Prostate gland (tissue), 2 donors: ENCODE measurements at regions not wholly inside any gene's neighbourhood (a gene's known extent, or its start where the extent isn't known, plus 50 kb on each side); places are given as distances from the start of the nearest gene placed in this dataset.

Experiments used
- DNase-seq: peaks from one replicate; pipeline ENCODE4 v3.0.0-alpha.2; 2019; ENCODE audit warnings: low spot score
- H3K27ac ChIP-seq, 2 donors: fragments of 200-600 bp; sonication (generic); 2 replicates each; pipeline ENCODE4 v1.5.1; 2017 to 2019
- H3K27me3 ChIP-seq: fragments of 200-600 bp; sonication (generic); replicated peaks from 2 replicates; pipeline ENCODE4 v1.5.1; 2019; ENCODE audit not compliant: insufficient read depth
- H3K36me3 ChIP-seq, 2 donors: fragments of 200-600 bp; sonication (generic); 1 replicate in 1 of 2; 2 replicates in 1 of 2; pipeline versions ENCODE4 v1.5.1 to v1.8.1; 2017 to 2019
- H3K4me1 ChIP-seq: fragments of 200-600 bp; sonication (generic); replicated peaks from 2 replicates; pipeline ENCODE4 v1.5.1; 2019
- H3K4me3 ChIP-seq, 2 donors: fragments of 200-600 bp; sonication (generic); 2 replicates each; pipeline ENCODE4 v1.5.1; 2017 to 2019
- H3K9me3 ChIP-seq: fragments of 200-600 bp; sonication (generic); 2 replicates; pipeline ENCODE4 v1.5.1; 2017
- POLR2A ChIP-seq: fragments of 450-650 bp; IDR thresholded peaks from one replicate; pipeline ENCODE4 v1.6.1; 2016; ENCODE audit warnings: antibody characterized with exemption, mild to moderate bottlenecking
- POLR2AphosphoS5 ChIP-seq: sonication (generic); formaldehyde crosslinking; IDR thresholded peaks from one replicate; pipeline ENCODE4 v1.6.1; 2017; ENCODE audit warnings: antibody characterized with exemption
- WGBS: methylation state at CpG from one replicate; pipeline ENCODE4 v1.1.5; 2018; 5-methylcytosine and 5-hydroxymethylcytosine counted together
- intact Hi-C: fragments of 100-400 bp; cut with DNase I; formaldehyde crosslinking; loops from one replicate; pipeline ENCODE4 v1.14.2; 2022
- TF ChIP-seq, protein P1 (sequence below), 4 experiments: fragments of 200-600 bp in 2 of 4; fragments of 450-650 bp in 2 of 4; sonication (generic) in 2 of 4; IDR thresholded peaks; 1 replicate in 3 of 4; 2 replicates in 1 of 4; pipeline ENCODE4 v1.5.1; 2016 to 2019; ENCODE audit warnings: antibody characterized with exemption in 4 of 4, mild to moderate bottlenecking in 2 of 4, moderate library complexity in 2 of 4

DNA sequence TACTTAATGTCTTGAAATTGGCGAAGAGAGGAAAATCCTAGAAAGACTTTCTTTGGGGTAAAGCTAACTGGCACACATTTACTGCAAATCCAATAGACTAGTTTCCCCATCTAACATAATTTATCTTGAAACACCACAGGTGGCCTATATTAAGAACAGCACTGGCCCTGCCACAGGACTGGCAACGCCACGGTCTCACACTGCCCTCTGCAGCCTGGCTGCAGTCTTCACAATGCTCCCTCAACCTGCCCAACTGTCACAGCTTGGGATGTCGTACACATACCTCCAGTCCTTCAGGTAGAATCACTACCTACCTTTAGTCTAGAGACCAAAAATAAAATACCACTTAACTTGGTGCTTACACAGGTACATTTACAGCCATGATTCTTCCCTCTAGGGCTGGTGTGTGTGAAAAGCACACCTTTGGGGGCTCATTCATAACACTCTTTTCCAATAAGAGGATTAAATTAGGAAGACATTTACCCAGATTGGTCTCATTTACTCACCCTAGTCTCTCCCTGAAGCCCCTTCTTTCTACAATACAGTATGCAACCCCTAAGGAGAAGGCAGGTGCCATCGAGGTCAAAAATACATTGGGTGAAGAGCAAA lies 222.2 kb downstream of the C1D start:
- H3K27ac ChIP-seq, result no peak overlapping the region
- H3K9me3 ChIP-seq, result no peaks in the 10 kb centered on the region
- intact Hi-C loops, result loop anchor here (5.0 to 10.0 kb wide), 7 partner anchors 173 to 1413 kb away; no protein-coding TSS in a partner anchor
- no peak overlapping the region for H3K4me3 ChIP-seq
- DNase-seq, result peak; percentile 61
- no peaks in the 10 kb centered on the region for H3K36me3 ChIP-seq
- no peaks in the 10 kb centered on the region for H3K4me1 ChIP-seq
- TF ChIP-seq POLR2A (no peak), POLR2AphosphoS5 (peak; percentile 61)
- TF ChIP-seq, protein P1, sequence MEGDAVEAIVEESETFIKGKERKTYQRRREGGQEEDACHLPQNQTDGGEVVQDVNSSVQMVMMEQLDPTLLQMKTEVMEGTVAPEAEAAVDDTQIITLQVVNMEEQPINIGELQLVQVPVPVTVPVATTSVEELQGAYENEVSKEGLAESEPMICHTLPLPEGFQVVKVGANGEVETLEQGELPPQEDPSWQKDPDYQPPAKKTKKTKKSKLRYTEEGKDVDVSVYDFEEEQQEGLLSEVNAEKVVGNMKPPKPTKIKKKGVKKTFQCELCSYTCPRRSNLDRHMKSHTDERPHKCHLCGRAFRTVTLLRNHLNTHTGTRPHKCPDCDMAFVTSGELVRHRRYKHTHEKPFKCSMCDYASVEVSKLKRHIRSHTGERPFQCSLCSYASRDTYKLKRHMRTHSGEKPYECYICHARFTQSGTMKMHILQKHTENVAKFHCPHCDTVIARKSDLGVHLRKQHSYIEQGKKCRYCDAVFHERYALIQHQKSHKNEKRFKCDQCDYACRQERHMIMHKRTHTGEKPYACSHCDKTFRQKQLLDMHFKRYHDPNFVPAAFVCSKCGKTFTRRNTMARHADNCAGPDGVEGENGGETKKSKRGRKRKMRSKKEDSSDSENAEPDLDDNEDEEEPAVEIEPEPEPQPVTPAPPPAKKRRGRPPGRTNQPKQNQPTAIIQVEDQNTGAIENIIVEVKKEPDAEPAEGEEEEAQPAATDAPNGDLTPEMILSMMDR (IDR thresholded peaks at IDR 0.05), result peak; percentile 63 to 90 (median 78)
- no peaks in the 10 kb centered on the region for H3K27me3 ChIP-seq
- WGBS, result 38% methylated on average over 5 of the region's 5 CpGs

DNA sequence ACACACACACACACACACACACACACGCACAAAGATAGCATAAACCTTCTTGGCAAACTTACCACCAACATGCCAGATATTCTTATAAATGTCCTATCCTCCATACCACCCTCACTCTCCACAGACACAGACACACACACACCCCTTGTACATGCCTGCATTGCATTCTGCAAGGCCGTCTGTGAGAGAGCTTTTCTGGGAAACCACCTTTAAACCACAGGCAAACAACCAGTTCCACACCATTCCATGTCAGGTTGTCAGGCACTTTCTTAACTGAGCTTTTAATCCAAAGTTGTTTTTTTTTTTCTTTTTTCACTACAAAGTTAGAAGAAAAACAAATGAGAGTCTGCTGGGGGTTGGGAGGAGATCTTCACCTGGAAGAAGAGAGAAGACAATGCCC lies 221.1 kb downstream of the C1D start:
- 77% methylated on average over 2 of the region's 2 CpGs for WGBS
- no peak for DNase-seq
- Histone ChIP-seq H3K4me3 (no peak overlapping the region), H3K36me3 (no peaks in the 10 kb centered on the region), H3K9me3 (no peaks in the 10 kb centered on the region), H3K27me3 (no peaks in the 10 kb centered on the region), H3K4me1 (no peaks in the 10 kb centered on the region), H3K27ac (no peak overlapping the region)
- intact Hi-C loops, result loop anchor here (5.0 to 10.0 kb wide), 7 partner anchors 174 to 1414 kb away; no protein-coding TSS in a partner anchor
- TF ChIP-seq POLR2AphosphoS5, result no peak
- TF ChIP-seq POLR2A, result no peak
- TF ChIP-seq, protein P1 (IDR thresholded peaks at IDR 0.05), result no peak

DNA sequence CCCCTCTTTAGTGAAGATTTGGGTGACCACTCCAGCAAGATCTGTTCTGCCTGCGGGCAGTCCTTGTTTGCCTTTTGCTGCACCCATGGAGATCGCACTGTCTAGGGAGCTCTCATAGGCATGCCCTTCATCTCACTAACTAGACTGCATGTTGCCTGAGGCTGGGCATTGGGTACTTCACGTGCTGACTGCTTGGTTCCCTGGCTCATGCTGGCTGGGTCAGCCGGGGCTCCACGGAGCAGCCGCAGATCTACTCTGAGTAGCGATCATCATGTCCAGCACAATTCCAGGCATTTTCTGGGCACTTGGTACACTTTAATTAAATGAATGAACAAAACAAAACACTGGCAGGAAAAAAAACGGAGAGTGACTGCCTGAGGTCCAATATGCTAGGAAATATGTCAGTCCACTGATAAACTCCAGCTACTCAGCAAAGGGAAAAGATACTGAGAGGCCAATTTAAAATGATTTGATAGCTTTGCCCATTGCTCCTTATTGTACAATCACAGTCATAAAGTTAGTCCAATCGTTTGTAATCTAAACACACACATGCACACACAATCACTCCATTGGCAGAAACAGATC lies 220.3 kb downstream of the C1D start:
- whole genome bisulfite sequencing, result 69% methylated on average over 9 of the region's 9 CpGs
- Histone ChIP-seq H3K9me3 (no peaks in the 10 kb centered on the region), H3K27me3 (no peaks in the 10 kb centered on the region), H3K4me1 (no peaks in the 10 kb centered on the region), H3K4me3 (no peak overlapping the region), H3K27ac (no peak overlapping the region), H3K36me3 (no peaks in the 10 kb centered on the region)
- TF ChIP-seq POLR2A, result no peak
- TF ChIP-seq, protein P1 (IDR thresholded peaks at IDR 0.05), result no peak
- TF ChIP-seq POLR2AphosphoS5, result no peak
- intact Hi-C loops, result loop anchor here (5.0 to 10.0 kb wide), 7 partner anchors 175 to 1415 kb away; no protein-coding TSS in a partner anchor
- no peak for DNase-seq

DNA sequence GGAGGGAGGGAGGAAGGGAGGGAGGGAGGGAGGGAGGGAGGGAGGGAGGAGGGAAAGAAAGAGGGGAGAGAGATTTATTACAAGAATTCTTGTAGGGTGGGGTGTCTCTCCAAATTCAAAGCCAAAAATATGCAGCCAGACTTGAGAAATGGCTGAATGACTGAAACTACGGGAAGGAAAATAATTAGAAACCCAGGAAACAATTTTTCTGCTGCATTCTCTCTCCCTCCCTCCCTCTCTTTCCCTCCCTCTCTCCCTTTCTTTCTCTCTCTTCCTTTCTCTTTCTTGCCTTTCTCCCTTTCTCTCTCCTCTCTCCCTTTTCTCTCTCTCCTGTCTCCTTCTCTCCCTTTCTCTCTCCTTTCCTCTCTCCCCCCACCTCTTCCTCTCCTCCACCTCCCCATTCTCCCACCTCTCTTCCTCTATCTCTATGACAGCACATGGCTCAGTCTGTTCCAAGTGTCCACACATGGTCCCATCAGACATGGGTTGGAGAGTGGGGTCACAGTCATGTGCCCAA lies 218.7 kb downstream of the C1D start:
- WGBS, result 83% methylated on average over 1 of the region's 1 CpG
- intact Hi-C loops, result loop anchor here (5.0 to 10.0 kb wide), 7 partner anchors 177 to 1417 kb away; no protein-coding TSS in a partner anchor
- Histone ChIP-seq H3K4me3 (no peak overlapping the region), H3K9me3 (no peaks in the 10 kb centered on the region), H3K4me1 (no peaks in the 10 kb centered on the region), H3K27ac (no peak overlapping the region), H3K36me3 (no peaks in the 10 kb centered on the region), H3K27me3 (no peaks in the 10 kb centered on the region)
- no peak for DNase-seq
- TF ChIP-seq, protein P1 (IDR thresholded peaks at IDR 0.05), result no peak
- TF ChIP-seq POLR2AphosphoS5 (no peak), POLR2A (no peak)
